ENCODE measurements at regions not wholly inside any gene's neighbourhood (a gene's known extent, or its start where the extent isn't known, plus 50 kb on each side); places are given as distances from the start of the nearest gene placed in this dataset.

- TF ChIP-seq, protein P1, sequence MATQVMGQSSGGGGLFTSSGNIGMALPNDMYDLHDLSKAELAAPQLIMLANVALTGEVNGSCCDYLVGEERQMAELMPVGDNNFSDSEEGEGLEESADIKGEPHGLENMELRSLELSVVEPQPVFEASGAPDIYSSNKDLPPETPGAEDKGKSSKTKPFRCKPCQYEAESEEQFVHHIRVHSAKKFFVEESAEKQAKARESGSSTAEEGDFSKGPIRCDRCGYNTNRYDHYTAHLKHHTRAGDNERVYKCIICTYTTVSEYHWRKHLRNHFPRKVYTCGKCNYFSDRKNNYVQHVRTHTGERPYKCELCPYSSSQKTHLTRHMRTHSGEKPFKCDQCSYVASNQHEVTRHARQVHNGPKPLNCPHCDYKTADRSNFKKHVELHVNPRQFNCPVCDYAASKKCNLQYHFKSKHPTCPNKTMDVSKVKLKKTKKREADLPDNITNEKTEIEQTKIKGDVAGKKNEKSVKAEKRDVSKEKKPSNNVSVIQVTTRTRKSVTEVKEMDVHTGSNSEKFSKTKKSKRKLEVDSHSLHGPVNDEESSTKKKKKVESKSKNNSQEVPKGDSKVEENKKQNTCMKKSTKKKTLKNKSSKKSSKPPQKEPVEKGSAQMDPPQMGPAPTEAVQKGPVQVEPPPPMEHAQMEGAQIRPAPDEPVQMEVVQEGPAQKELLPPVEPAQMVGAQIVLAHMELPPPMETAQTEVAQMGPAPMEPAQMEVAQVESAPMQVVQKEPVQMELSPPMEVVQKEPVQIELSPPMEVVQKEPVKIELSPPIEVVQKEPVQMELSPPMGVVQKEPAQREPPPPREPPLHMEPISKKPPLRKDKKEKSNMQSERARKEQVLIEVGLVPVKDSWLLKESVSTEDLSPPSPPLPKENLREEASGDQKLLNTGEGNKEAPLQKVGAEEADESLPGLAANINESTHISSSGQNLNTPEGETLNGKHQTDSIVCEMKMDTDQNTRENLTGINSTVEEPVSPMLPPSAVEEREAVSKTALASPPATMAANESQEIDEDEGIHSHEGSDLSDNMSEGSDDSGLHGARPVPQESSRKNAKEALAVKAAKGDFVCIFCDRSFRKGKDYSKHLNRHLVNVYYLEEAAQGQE (IDR thresholded peaks at IDR 0.05), result no peak
Observed at GRCh38 chr3:132189601-132190000, 127.6 kb upstream of the ACP3 start (continued).

DNA sequence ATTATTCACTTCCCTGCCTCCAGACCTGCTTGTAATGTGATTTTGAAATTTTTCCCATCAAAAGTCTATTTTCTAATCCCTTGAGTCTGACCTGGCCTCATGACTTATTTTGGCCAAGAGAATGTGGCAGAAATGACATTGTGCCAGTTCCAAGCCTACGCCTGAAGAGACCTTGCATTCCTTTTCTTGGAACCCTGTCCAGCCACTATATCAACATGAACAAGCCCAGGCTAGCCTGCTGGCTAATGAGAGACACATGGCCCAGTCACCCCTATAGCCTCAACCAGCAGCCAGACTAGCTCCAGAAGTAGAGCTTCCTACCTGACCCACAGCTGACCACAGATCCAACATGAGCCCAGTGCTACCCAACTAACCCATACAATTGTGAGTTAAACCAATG, 121.1 kb upstream of the ACP3 start:
- no peak overlapping the region for H3K9ac ChIP-seq (ENCODE audit: low read depth in 1 of 2, low read length in 2 of 2)
- no peaks in the 10 kb centered on the region for H3K4me1 ChIP-seq (ENCODE audit: control insufficient read depth in 4 of 4, insufficient read depth in 4 of 4, low read length in 3 of 4)
- TF ChIP-seq CTCF (IDR thresholded peaks at IDR 0.05; ENCODE audit: low read depth, low read length, missing input control) (no peak), FOXA1 (IDR thresholded peaks at IDR 0.05) (no peak), GABPA (IDR thresholded peaks at IDR 0.05 in 1 of 2, conservative IDR thresholded peaks at IDR 0.05 in 1 of 2) (no peak), YY1 (IDR thresholded peaks at IDR 0.05) (no peak), RAD21 (IDR thresholded peaks at IDR 0.05) (no peak), NR2F2 (IDR thresholded peaks at IDR 0.05) (no peak), HNF4G (IDR thresholded peaks at IDR 0.05) (no peak), RXRA (IDR thresholded peaks at IDR 0.05) (no peak), EGR1 (IDR thresholded peaks at IDR 0.05; ENCODE audit: low read depth in 2 of 2) (no peak), FOXA2 (IDR thresholded peaks at IDR 0.05) (no peak), TAF1 (conservative IDR thresholded peaks at IDR 0.05) (no peak), HNF4A (conservative IDR thresholded peaks at IDR 0.05) (no peak), SP1 (IDR thresholded peaks at IDR 0.05) (no peak), JUND (IDR thresholded peaks at IDR 0.05) (no peak)
- TF ChIP-seq, protein P2, sequence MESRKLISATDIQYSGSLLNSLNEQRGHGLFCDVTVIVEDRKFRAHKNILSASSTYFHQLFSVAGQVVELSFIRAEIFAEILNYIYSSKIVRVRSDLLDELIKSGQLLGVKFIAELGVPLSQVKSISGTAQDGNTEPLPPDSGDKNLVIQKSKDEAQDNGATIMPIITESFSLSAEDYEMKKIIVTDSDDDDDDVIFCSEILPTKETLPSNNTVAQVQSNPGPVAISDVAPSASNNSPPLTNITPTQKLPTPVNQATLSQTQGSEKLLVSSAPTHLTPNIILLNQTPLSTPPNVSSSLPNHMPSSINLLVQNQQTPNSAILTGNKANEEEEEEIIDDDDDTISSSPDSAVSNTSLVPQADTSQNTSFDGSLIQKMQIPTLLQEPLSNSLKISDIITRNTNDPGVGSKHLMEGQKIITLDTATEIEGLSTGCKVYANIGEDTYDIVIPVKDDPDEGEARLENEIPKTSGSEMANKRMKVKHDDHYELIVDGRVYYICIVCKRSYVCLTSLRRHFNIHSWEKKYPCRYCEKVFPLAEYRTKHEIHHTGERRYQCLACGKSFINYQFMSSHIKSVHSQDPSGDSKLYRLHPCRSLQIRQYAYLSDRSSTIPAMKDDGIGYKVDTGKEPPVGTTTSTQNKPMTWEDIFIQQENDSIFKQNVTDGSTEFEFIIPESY (IDR thresholded peaks at IDR 0.05), result no peak
- TF ChIP-seq, protein P3, sequence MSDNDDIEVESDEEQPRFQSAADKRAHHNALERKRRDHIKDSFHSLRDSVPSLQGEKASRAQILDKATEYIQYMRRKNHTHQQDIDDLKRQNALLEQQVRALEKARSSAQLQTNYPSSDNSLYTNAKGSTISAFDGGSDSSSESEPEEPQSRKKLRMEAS (IDR thresholded peaks at IDR 0.05), result no peak
- TF ChIP-seq, protein P4, sequence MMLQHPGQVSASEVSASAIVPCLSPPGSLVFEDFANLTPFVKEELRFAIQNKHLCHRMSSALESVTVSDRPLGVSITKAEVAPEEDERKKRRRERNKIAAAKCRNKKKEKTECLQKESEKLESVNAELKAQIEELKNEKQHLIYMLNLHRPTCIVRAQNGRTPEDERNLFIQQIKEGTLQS (IDR thresholded peaks at IDR 0.05), result no peak
- TF ChIP-seq, protein P1 (IDR thresholded peaks at IDR 0.05), result no peak
- DNase-seq (ENCODE audit: low spot score), result no peak
- H3K27me3 ChIP-seq (ENCODE audit: control insufficient read depth in 4 of 4, insufficient read depth in 4 of 4, low read length in 3 of 4), result no peaks in the 10 kb centered on the region
- no peaks in the 10 kb centered on the region for H3K9me3 ChIP-seq (ENCODE audit: control insufficient read depth in 4 of 4, low read length in 3 of 4)
- no peak overlapping the region for H3K27ac ChIP-seq (ENCODE audit: low read depth in 1 of 2, low read length in 2 of 2)
- no peak overlapping the region for H3K4me3 ChIP-seq (ENCODE audit: low read depth in 1 of 3, low read length in 3 of 3)
- H3K36me3 ChIP-seq (ENCODE audit: control insufficient read depth in 4 of 4, insufficient read depth in 3 of 4, low read depth in 1 of 4, low read length in 3 of 4), result no peaks in the 10 kb centered on the region
- WGBS, result 81% methylated on average over 1 of the region's 1 CpG

All from liver (tissue), 8 donors.